ENCODE measurements at regions not wholly inside any gene's neighbourhood (a gene's known extent, or its start where the extent isn't known, plus 50 kb on each side); places are given as distances from the start of the nearest gene placed in this dataset.

DNA sequence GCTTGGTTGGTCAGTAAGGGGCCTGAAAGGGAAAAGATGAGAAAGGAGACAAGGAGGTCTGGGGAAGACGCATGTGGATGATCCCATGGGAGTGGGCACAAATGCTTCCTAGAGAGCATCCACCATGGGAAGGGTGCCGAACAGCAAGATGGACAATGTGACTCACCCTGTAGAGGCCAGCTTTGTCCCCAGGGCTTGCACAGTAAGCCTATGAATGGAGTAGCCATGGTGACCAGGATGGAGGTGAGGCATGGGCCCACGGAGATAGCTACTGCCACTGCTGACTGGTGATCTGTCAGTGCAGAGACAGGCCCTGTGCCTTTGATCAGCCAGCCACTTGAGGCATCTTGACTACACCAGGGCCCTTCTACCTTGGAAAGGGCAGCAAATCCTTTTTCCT, 172.6 kb downstream of the HAUS1 start:
- Histone ChIP-seq H3K36me3 (no peaks in the 10 kb centered on the region), H3K27me3 (no peaks in the 10 kb centered on the region), H3K27ac (no peak overlapping the region), H3K4me3 (no peak overlapping the region), H3K9me3 (no peaks in the 10 kb centered on the region), H3K4me1 (peaks cover 0 to 8% (median 3%) of the 10 kb centered on the region in 4 donors)
- in situ Hi-C loops (cut with MboI; ENCODE audit: low pct_ligation_motif_present in 1 of 4, low pct_unique_long_range_greater_than_20kb in 1 of 4, low sequenced_read_pairs in 3 of 4) (loop anchor here (10.0 to 25.0 kb wide), 3 partner anchors 211 to 386 kb away; partner anchors contain the start of gene LOXHD1 (in 4 of the 4)), intact Hi-C loops (cut with DNase I; ENCODE audit: low total_unique reads) (no loop called here)
- no peak for TF ChIP-seq POLR2A (IDR thresholded peaks at IDR 0.05)
- no peak for TF ChIP-seq EP300 (IDR thresholded peaks at IDR 0.05; ENCODE audit: low read depth)
- no peak for TF ChIP-seq POLR2AphosphoS5 (IDR thresholded peaks at IDR 0.05)
- TF ChIP-seq, protein P1, sequence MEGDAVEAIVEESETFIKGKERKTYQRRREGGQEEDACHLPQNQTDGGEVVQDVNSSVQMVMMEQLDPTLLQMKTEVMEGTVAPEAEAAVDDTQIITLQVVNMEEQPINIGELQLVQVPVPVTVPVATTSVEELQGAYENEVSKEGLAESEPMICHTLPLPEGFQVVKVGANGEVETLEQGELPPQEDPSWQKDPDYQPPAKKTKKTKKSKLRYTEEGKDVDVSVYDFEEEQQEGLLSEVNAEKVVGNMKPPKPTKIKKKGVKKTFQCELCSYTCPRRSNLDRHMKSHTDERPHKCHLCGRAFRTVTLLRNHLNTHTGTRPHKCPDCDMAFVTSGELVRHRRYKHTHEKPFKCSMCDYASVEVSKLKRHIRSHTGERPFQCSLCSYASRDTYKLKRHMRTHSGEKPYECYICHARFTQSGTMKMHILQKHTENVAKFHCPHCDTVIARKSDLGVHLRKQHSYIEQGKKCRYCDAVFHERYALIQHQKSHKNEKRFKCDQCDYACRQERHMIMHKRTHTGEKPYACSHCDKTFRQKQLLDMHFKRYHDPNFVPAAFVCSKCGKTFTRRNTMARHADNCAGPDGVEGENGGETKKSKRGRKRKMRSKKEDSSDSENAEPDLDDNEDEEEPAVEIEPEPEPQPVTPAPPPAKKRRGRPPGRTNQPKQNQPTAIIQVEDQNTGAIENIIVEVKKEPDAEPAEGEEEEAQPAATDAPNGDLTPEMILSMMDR (IDR thresholded peaks at IDR 0.05) = no peak
- 87 to 89% methylated on average over 2 to 3 of the region's 3 CpGs for WGBS, 2 donors (ENCODE audit: low coverage in 1 of 2)
- no peak for DNase-seq

DNA sequence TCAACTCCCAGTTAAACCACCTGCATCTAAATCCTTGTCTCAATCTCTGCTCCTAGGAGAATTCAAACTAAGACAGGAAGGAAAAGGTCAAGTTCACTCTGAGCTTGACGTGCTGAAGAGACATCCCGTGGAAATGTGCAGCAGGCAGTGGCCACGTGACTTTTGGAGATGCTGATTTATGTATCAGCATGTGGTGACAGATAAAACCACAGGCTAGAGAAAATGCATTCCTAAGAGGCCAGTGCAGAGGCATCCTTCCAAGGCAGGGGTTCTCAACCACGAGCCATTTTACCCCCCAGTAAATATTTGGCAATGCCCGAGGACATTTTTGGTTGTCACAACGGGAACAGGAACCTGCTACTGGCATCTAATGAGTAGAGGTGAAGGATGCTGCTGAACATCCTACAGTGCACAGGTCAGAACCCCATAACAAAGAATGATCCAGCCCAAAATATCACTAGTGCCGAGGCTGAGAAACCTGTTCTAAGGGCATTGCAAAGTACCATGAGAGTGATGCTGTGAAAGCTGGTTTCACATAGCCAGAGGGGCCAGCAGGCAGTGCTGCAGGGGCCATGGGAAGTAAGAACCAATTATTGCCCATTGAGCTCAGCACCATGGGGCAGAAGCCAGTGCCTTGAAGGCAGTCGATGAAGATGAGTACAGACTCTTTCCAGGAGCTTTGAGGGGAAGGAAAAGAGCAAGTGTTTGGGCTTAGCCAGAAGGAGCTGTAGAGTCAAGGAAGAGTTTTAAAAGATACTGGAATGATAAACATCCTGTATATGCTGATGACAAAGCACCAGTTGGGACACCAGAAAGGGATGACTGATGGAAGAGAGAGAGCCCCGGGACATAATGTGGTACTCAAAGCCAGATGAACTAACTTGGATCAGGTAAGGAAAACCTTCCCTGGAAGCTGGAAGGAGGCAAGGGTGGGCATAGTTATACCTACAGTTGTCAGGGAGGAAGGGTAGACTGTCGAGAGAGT, 174.6 kb downstream of the HAUS1 start:
- no peaks in the 10 kb centered on the region for H3K27me3 ChIP-seq
- peaks cover 0 to 3% (median 0%) of the 10 kb centered on the region in 4 donors for H3K4me1 ChIP-seq
- 42 to 49% methylated on average over 6 to 10 of the region's 10 CpGs for WGBS, 2 donors (ENCODE audit: low coverage in 1 of 2)
- H3K27ac ChIP-seq = no peak overlapping the region
- in situ Hi-C loops (cut with MboI; ENCODE audit: low pct_ligation_motif_present in 1 of 4, low pct_unique_long_range_greater_than_20kb in 1 of 4, low sequenced_read_pairs in 3 of 4) = loop anchor here (10.0 to 25.0 kb wide), 3 partner anchors 209 to 384 kb away; partner anchors contain the start of gene LOXHD1 (in 4 of the 4)
- no peak for DNase-seq
- H3K4me3 ChIP-seq = no peak overlapping the region
- intact Hi-C loops (cut with DNase I; ENCODE audit: low total_unique reads) = no loop called here
- TF ChIP-seq, protein P1 (IDR thresholded peaks at IDR 0.05) = no peak
- no peak for TF ChIP-seq POLR2A (IDR thresholded peaks at IDR 0.05)
- no peak for TF ChIP-seq EP300 (IDR thresholded peaks at IDR 0.05; ENCODE audit: low read depth)
- no peak for TF ChIP-seq POLR2AphosphoS5 (IDR thresholded peaks at IDR 0.05)
- no peaks in the 10 kb centered on the region for H3K9me3 ChIP-seq
- no peaks in the 10 kb centered on the region for H3K36me3 ChIP-seq

- Histone ChIP-seq H3K4me1 (no peaks in the 10 kb centered on the region), H3K36me3 (no peaks in the 10 kb centered on the region), H3K9me3 (no peaks in the 10 kb centered on the region), H3K27ac (no peak overlapping the region), H3K27me3 (no peaks in the 10 kb centered on the region), H3K4me3 (no peak overlapping the region)
- no peak for DNase-seq
- no peak for TF ChIP-seq POLR2A (IDR thresholded peaks at IDR 0.05)
- TF ChIP-seq EP300 (IDR thresholded peaks at IDR 0.05; ENCODE audit: low read depth) = no peak
- TF ChIP-seq POLR2AphosphoS5 (IDR thresholded peaks at IDR 0.05) = no peak
- TF ChIP-seq, protein P1 (IDR thresholded peaks at IDR 0.05) = no peak
- in situ Hi-C loops (cut with MboI; ENCODE audit: low pct_ligation_motif_present in 1 of 4, low pct_unique_long_range_greater_than_20kb in 1 of 4, low sequenced_read_pairs in 3 of 4) = loop anchor here (10.0 to 25.0 kb wide), 5 partner anchors 195 to 383 kb away; partner anchors contain the start of gene LOXHD1 (in 4 of the 4)
- intact Hi-C loops (cut with DNase I; ENCODE audit: low total_unique reads) = loop anchor here (5.0 kb wide), 1 partner anchor 378 kb away; the partner anchor contains the start of gene LOXHD1
- 84% methylated on average over 6 of the region's 6 CpGs; no CpG with 5 or more reads in 1 of the 2 donors for WGBS, 2 donors (ENCODE audit: low coverage in 1 of 2)
Observed at GRCh38 chr18:46279673-46280072, 175.5 kb downstream of the HAUS1 start.
